ENCODE measurements at regions not wholly inside any gene's neighbourhood (a gene's known extent, or its start where the extent isn't known, plus 50 kb on each side); places are given as distances from the start of the nearest gene placed in this dataset.

GRCh38 chr1:102434421-102434820, 437.7 kb upstream of the OLFM3 start:
- TF ChIP-seq GATA1 (IDR thresholded peaks at IDR 0.05; ENCODE audit: low read depth, low read length) (no peak), POLR2A (IDR thresholded peaks at IDR 0.05; ENCODE audit: low read length) (no peak)

All from erythroblast (primary cell).